Adrenal gland (tissue), 5 donors: ENCODE measurements at regions not wholly inside any gene's neighbourhood (a gene's known extent, or its start where the extent isn't known, plus 50 kb on each side); places are given as distances from the start of the nearest gene placed in this dataset.

Experiments
- POLR2A ChIP-seq, 2 donors: fragments of 450-650 bp; IDR thresholded peaks; one replicate each; pipeline ENCODE4 v1.6.1; 2017; ENCODE audit warnings: antibody characterized with exemption in 2 of 2, mild to moderate bottlenecking in 2 of 2, moderate library complexity in 1 of 2
- TF ChIP-seq, protein P1 (sequence below), 6 experiments: fragments of 450-650 bp in 4 of 6; fragments of 200-600 bp in 2 of 6; sonication (generic) in 1 of 6; IDR thresholded peaks; 1 replicate in 5 of 6; 2 replicates in 1 of 6; pipeline versions ENCODE4 v1.5.1 to v1.8.0; 2016 to 2021; ENCODE audit warnings: antibody characterized with exemption in 6 of 6, mild to moderate bottlenecking in 2 of 6, moderate library complexity in 1 of 6
- donor health status: DM: no; HTN: no; CAD: no.

DNA sequence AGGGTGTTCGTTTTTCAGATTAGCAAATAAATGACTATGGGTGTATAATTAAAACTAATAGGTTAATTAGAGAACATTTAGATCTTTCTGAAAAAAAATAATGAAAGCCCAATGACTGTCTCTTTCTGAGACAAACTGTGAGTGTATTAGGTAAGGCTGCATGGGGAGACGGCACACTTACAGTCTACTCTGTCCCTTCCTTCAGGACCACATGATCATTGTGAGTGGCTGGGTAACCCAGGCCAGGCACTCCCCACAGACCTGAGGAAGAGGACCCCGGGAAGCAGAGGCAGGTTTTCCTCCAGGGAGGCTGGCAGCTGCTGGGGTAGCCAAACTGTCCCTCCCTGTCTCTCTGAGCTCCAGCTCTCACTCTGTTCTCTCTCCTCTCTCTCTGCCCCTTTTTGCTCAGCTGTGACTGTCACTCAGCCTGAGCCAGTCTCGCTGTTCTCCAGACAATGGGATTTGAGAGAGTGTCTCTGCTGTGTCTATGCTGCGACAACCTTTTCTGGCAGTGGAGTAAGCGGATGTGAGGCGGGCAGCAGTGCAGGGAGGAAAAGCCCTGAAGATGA is 83.1 kb upstream of the NCAM1 start:
- TF ChIP-seq, protein P1, sequence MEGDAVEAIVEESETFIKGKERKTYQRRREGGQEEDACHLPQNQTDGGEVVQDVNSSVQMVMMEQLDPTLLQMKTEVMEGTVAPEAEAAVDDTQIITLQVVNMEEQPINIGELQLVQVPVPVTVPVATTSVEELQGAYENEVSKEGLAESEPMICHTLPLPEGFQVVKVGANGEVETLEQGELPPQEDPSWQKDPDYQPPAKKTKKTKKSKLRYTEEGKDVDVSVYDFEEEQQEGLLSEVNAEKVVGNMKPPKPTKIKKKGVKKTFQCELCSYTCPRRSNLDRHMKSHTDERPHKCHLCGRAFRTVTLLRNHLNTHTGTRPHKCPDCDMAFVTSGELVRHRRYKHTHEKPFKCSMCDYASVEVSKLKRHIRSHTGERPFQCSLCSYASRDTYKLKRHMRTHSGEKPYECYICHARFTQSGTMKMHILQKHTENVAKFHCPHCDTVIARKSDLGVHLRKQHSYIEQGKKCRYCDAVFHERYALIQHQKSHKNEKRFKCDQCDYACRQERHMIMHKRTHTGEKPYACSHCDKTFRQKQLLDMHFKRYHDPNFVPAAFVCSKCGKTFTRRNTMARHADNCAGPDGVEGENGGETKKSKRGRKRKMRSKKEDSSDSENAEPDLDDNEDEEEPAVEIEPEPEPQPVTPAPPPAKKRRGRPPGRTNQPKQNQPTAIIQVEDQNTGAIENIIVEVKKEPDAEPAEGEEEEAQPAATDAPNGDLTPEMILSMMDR (IDR thresholded peaks at IDR 0.05) = no peak
- TF ChIP-seq POLR2A (IDR thresholded peaks at IDR 0.05) = no peak
